OCI-LY3 (cell line): ENCODE measurements at regions not wholly inside any gene's neighbourhood (a gene's known extent, or its start where the extent isn't known, plus 50 kb on each side); places are given as distances from the start of the nearest gene placed in this dataset.

Experiments
- H2AFZ ChIP-seq: fragments of 200-600, 300-600 bp; shearing (Covaris generic); 2 replicates; pipeline ENCODE4 v1.6.0; 2014; ENCODE audit warnings: antibody characterized with exemption, low read depth, low read length
- H3K27ac ChIP-seq: fragments of 200-600, 300-600 bp; sonication (generic); 2 replicates; pipeline ENCODE4 v1.5.1; 2014; ENCODE audit warnings: mild to moderate bottlenecking, low read length, moderate library complexity, mixed read lengths
- H3K27me3 ChIP-seq: fragments of 200-600, 300-600 bp; sonication (generic); 2 replicates; pipeline ENCODE4 v1.6.1; 2014; ENCODE audit warnings: low read depth, low read length, mixed read lengths
- H3K36me3 ChIP-seq: fragments of 200-600, 300-600 bp; sonication (generic); replicated peaks from 2 replicates; pipeline ENCODE3; 2014; ENCODE audit warnings: low read depth, low read length, mixed read lengths
- H3K4me1 ChIP-seq: fragments of 300-600, 200-600 bp; sonication (generic); 2 replicates; pipeline ENCODE4 v1.6.1; 2014; ENCODE audit warnings: low read length, mixed read lengths
- H3K4me2 ChIP-seq: fragments of 200-600, 300-600 bp; sonication (generic); 2 replicates; pipeline ENCODE4 v1.6.1; 2014; ENCODE audit warnings: low read length, mixed read lengths
- H3K4me3 ChIP-seq: fragments of 300-600, 200-600 bp; sonication (generic); 2 replicates; pipeline ENCODE4 v1.5.1; 2014; ENCODE audit warnings: antibody characterized with exemption, mild to moderate bottlenecking, low read length, moderate library complexity
- H3K79me2 ChIP-seq: fragments of 300-600, 200-600 bp; shearing (Covaris generic); 2 replicates; pipeline ENCODE4 v1.6.1; 2014; ENCODE audit warnings: mild to moderate bottlenecking, low read length, mixed read lengths
- H3K9ac ChIP-seq: fragments of 300-600, 200-600 bp; shearing (Covaris generic); 2 replicates; pipeline ENCODE4 v1.6.0; 2014; ENCODE audit warnings: mild to moderate bottlenecking, low read length, moderate library complexity
- H3K9me3 ChIP-seq: fragments of 200-600, 300-600 bp; shearing (Covaris generic); 2 replicates; pipeline ENCODE4 v1.6.1; 2014; ENCODE audit warnings: low read length, mixed read lengths; ENCODE audit not compliant: insufficient read depth
- H4K20me1 ChIP-seq: fragments of 200-600, 300-600 bp; sonication (generic); 2 replicates; pipeline ENCODE4 v1.6.1; 2016; ENCODE audit warnings: low read length, mixed read lengths; ENCODE audit not compliant: insufficient read depth
- CTCF ChIP-seq: fragments of 200-600, 300-600 bp; sonication (generic); IDR thresholded peaks from 2 replicates; pipeline ENCODE4 v1.5.1; 2014; ENCODE audit warnings: antibody characterized with exemption, low read length, low read depth
- EZH2phosphoT487 ChIP-seq: fragments of 200-600 bp; shearing (Covaris generic); IDR thresholded peaks from 2 replicates; pipeline ENCODE4 v1.6.1; 2018; ENCODE audit warnings: antibody characterized with exemption, mixed run types, low read depth

- Histone ChIP-seq H3K4me1 (no peaks in the 10 kb centered on the region), H3K36me3 (no peaks in the 10 kb centered on the region), H3K4me2 (no peak overlapping the region), H3K9me3 (no peaks in the 10 kb centered on the region), H3K27ac (no peak overlapping the region), H4K20me1 (no peaks in the 10 kb centered on the region), H3K27me3 (0 out of 2 replicates have a peak, but pooled peaks cover 4% of the 10 kb centered on the region), H3K79me2 (no peaks in the 10 kb centered on the region), H3K4me3 (no peak overlapping the region), H2AFZ (no peak overlapping the region), H3K9ac (no peak overlapping the region)
- TF ChIP-seq EZH2phosphoT487 (no peak), CTCF (no peak)
Observed at GRCh38 chrX:773292-774025, 142.9 kb downstream of the SHOX start.

- Histone ChIP-seq H3K4me3 (no peak overlapping the region), H4K20me1 (no peaks in the 10 kb centered on the region), H3K4me2 (no peak overlapping the region), H3K4me1 (no peaks in the 10 kb centered on the region), H3K27me3 (0 out of 2 replicates have a peak, but pooled peaks cover 4% of the 10 kb centered on the region), H3K9ac (no peak overlapping the region), H3K36me3 (no peaks in the 10 kb centered on the region), H3K9me3 (no peaks in the 10 kb centered on the region), H3K79me2 (no peaks in the 10 kb centered on the region), H2AFZ (no peak overlapping the region), H3K27ac (no peak overlapping the region)
- TF ChIP-seq EZH2phosphoT487 = no peak
- no peak for TF ChIP-seq CTCF
Observed at GRCh38 chrX:771536-771935, 140.9 kb downstream of the SHOX start.

GRCh38 chrX:769796-770195, 139.2 kb downstream of the SHOX start:
- H3K36me3 ChIP-seq = no peaks in the 10 kb centered on the region
- H3K79me2 ChIP-seq = no peaks in the 10 kb centered on the region
- no peaks in the 10 kb centered on the region for H3K9me3 ChIP-seq
- H3K27ac ChIP-seq = no peak overlapping the region
- no peaks in the 10 kb centered on the region for H4K20me1 ChIP-seq
- H3K4me3 ChIP-seq = no peak overlapping the region
- no peak overlapping the region for H3K9ac ChIP-seq
- TF ChIP-seq EZH2phosphoT487 (no peak), CTCF (no peak)
- no peaks in the 10 kb centered on the region for H3K27me3 ChIP-seq
- H3K4me2 ChIP-seq = no peak overlapping the region
- no peak overlapping the region for H2AFZ ChIP-seq
- H3K4me1 ChIP-seq = no peaks in the 10 kb centered on the region

GRCh38 chrX:768596-768995, 138.0 kb downstream of the SHOX start:
- no peaks in the 10 kb centered on the region for H4K20me1 ChIP-seq
- H3K9ac ChIP-seq = no peak overlapping the region
- H3K79me2 ChIP-seq = no peaks in the 10 kb centered on the region
- no peaks in the 10 kb centered on the region for H3K27me3 ChIP-seq
- H3K27ac ChIP-seq = no peak overlapping the region
- no peak overlapping the region for H3K4me2 ChIP-seq
- H2AFZ ChIP-seq = no peak overlapping the region
- no peaks in the 10 kb centered on the region for H3K9me3 ChIP-seq
- no peaks in the 10 kb centered on the region for H3K36me3 ChIP-seq
- no peak overlapping the region for H3K4me3 ChIP-seq
- TF ChIP-seq EZH2phosphoT487 (no peak), CTCF (no peak)
- H3K4me1 ChIP-seq = no peaks in the 10 kb centered on the region
